ENCODE measurements at regions not wholly inside any gene's neighbourhood (a gene's known extent, or its start where the extent isn't known, plus 50 kb on each side); places are given as distances from the start of the nearest gene placed in this dataset.

GRCh38 chr2:34401186-34401585, 802.1 kb upstream of the FAM98A start:
- DNase-seq (ENCODE audit: low spot score) = no peak

GRCh38 chr2:34388446-34388845, 789.3 kb upstream of the FAM98A start:
- TF ChIP-seq CTCF (IDR thresholded peaks at IDR 0.05; ENCODE audit: extremely low read depth, missing control alignments) = no peak
- no peak for DNase-seq (ENCODE audit: low spot score)

More at GRCh38 chr2:34401186-34401585, 802.1 kb upstream of the FAM98A start:
- TF ChIP-seq CTCF (IDR thresholded peaks at IDR 0.05; ENCODE audit: extremely low read depth, missing control alignments) = no peak

- no peak for TF ChIP-seq CTCF (IDR thresholded peaks at IDR 0.05; ENCODE audit: extremely low read depth, missing control alignments)
- DNase-seq (ENCODE audit: low spot score) = no peak
These were observed 788.4 kb upstream of the FAM98A start for GRCh38 chr2:34387536-34387935.

- no peak for TF ChIP-seq CTCF (IDR thresholded peaks at IDR 0.05; ENCODE audit: extremely low read depth, missing control alignments)
These were observed 780.5 kb upstream of the FAM98A start for GRCh38 chr2:34379586-34379985.

GRCh38 chr2:34373586-34374233, 774.6 kb upstream of the FAM98A start:
- no peak for TF ChIP-seq CTCF (IDR thresholded peaks at IDR 0.05; ENCODE audit: extremely low read depth, missing control alignments)
- no peak for DNase-seq (ENCODE audit: low spot score)

More at GRCh38 chr2:34379586-34379985, 780.5 kb upstream of the FAM98A start:
- DNase-seq (ENCODE audit: low spot score) = no peak

GRCh38 chr2:34372967-34373366, 773.9 kb upstream of the FAM98A start:
- no peak for DNase-seq (ENCODE audit: low spot score)
- no peak for TF ChIP-seq CTCF (IDR thresholded peaks at IDR 0.05; ENCODE audit: extremely low read depth, missing control alignments)

- no peak for DNase-seq (ENCODE audit: low spot score)
- no peak for TF ChIP-seq CTCF (IDR thresholded peaks at IDR 0.05; ENCODE audit: extremely low read depth, missing control alignments)
These were observed 772.6 kb upstream of the FAM98A start for GRCh38 chr2:34371711-34372110.
